Neural cell (in vitro differentiated cells): ENCODE measurements at regions not wholly inside any gene's neighbourhood (a gene's known extent, or its start where the extent isn't known, plus 50 kb on each side); places are given as distances from the start of the nearest gene placed in this dataset.

Experiments
- H2AFZ ChIP-seq: fragments of 200-600, 300-800 bp; sonication (generic), shearing (Covaris generic); 2 replicates; pipeline ENCODE4 v1.6.0; 2014; ENCODE audit warnings: low read depth, mild to moderate bottlenecking, antibody characterized with exemption, low read length, moderate library complexity
- H3F3A ChIP-seq: fragments of 200-600 bp; shearing (Covaris generic); 2 replicates; pipeline ENCODE4 v1.6.1; 2016; ENCODE audit warnings: mild to moderate bottlenecking, moderate library complexity, mixed read lengths, antibody characterized with exemption, low read length; ENCODE audit not compliant: insufficient read depth, poor library complexity, severe bottlenecking
- H3K27ac ChIP-seq: fragments of 200-600, 300-800 bp; sonication (generic), shearing (Covaris generic); 2 replicates; pipeline ENCODE4 v1.5.1; 2014; ENCODE audit warnings: mild to moderate bottlenecking, low read length, moderate library complexity
- H3K27me3 ChIP-seq: fragments of 300-800, 200-600 bp; sonication (generic), shearing (Covaris generic); 2 replicates; pipeline ENCODE4 v1.6.0; 2014; ENCODE audit warnings: mild to moderate bottlenecking, low read depth, low read length, moderate library complexity; ENCODE audit not compliant: insufficient read depth
- H3K36me3 ChIP-seq: fragments of 300-800, 200-600 bp; sonication (generic), shearing (Covaris generic); 2 replicates; pipeline ENCODE4 v1.5.1; 2014; ENCODE audit warnings: mild to moderate bottlenecking, antibody characterized with exemption, low read length, moderate library complexity; ENCODE audit not compliant: insufficient read depth
- H3K4me2 ChIP-seq: fragments of 300-800, 200-600 bp; sonication (generic), shearing (Covaris generic); 2 replicates; pipeline ENCODE4 v1.6.0; 2014; ENCODE audit warnings: mild to moderate bottlenecking, low read length
- H3K4me3 ChIP-seq: fragments of 300-800, 200-600 bp; sonication (generic), shearing (Covaris generic); 2 replicates; pipeline ENCODE4 v1.5.1; 2014; ENCODE audit warnings: mild to moderate bottlenecking, low read length, moderate library complexity
- H3K79me2 ChIP-seq: fragments of 200-600 bp; shearing (Covaris generic); replicated peaks from 2 replicates; pipeline ENCODE4 v1.6.0; 2014; ENCODE audit warnings: mild to moderate bottlenecking, low read length, moderate library complexity; ENCODE audit not compliant: insufficient read depth
- H3K9ac ChIP-seq: fragments of 300-800, 200-600 bp; sonication (generic), shearing (Covaris generic); 2 replicates; pipeline ENCODE4 v1.6.1; 2016; ENCODE audit warnings: mild to moderate bottlenecking, low read length, mixed read lengths
- H3K9me2 ChIP-seq: fragments of 200-600 bp; shearing (Covaris generic); 2 replicates; pipeline ENCODE4 v1.6.1; 2016; ENCODE audit warnings: mild to moderate bottlenecking, low read length, mixed read lengths; ENCODE audit not compliant: insufficient read depth
- H3K9me3 ChIP-seq: fragments of 200-600, 300-800 bp; sonication (generic), shearing (Covaris generic); 2 replicates; pipeline ENCODE4 v1.6.1; 2016; ENCODE audit warnings: mild to moderate bottlenecking, mixed run types, low read length, moderate library complexity, mixed read lengths
- H4K20me1 ChIP-seq: fragments of 200-600 bp; shearing (Covaris generic); 2 replicates; pipeline ENCODE4 v1.6.1; 2016; ENCODE audit warnings: mild to moderate bottlenecking, mixed run types; ENCODE audit not compliant: insufficient read depth
- EP300 ChIP-seq: fragments of 450-650 bp; conservative IDR thresholded peaks from 2 replicates; pipeline ENCODE4 v1.6.1; 2014; ENCODE audit warnings: antibody characterized with exemption, mild to moderate bottlenecking, moderate library complexity; ENCODE audit not compliant: poor library complexity, severe bottlenecking
- EZH2 ChIP-seq: fragments of 200-600, 300-800 bp; shearing (Covaris generic), sonication (generic); IDR thresholded peaks from 2 replicates; pipeline ENCODE4 v1.6.1; 2014; ENCODE audit warnings: antibody characterized with exemption, low read length, borderline replicate concordance, mild to moderate bottlenecking; ENCODE audit not compliant: insufficient read depth, poor library complexity, severe bottlenecking
- MXI1 ChIP-seq: fragments of 450-650 bp; conservative IDR thresholded peaks from 2 replicates; pipeline ENCODE4 v1.6.1; 2014; ENCODE audit warnings: antibody characterized with exemption, mild to moderate bottlenecking; ENCODE audit not compliant: poor library complexity, severe bottlenecking
- POLR2AphosphoS5 ChIP-seq: IDR thresholded peaks from 2 replicates; pipeline ENCODE4 v1.6.1; 2012
- RAD21 ChIP-seq: fragments of 450-650 bp; conservative IDR thresholded peaks from 2 replicates; pipeline ENCODE4 v1.6.1; 2014; ENCODE audit warnings: antibody characterized with exemption, mild to moderate bottlenecking, moderate library complexity
- REST ChIP-seq: IDR thresholded peaks from 2 replicates; pipeline ENCODE4 v1.6.1; 2012; ENCODE audit warnings: borderline replicate concordance
- SMC3 ChIP-seq: fragments of 450-650 bp; conservative IDR thresholded peaks from 2 replicates; pipeline ENCODE4 v1.6.1; 2014; ENCODE audit warnings: antibody characterized with exemption, mild to moderate bottlenecking, moderate library complexity; ENCODE audit not compliant: poor library complexity
- TAF1 ChIP-seq: IDR thresholded peaks from 2 replicates; pipeline ENCODE4 v1.6.1; 2012; ENCODE audit warnings: low read depth
- TF ChIP-seq, protein P1 (sequence below): fragments of 450-650 bp; IDR thresholded peaks from 2 replicates; pipeline ENCODE4 v1.5.1; 2014; ENCODE audit warnings: antibody characterized with exemption, mild to moderate bottlenecking, moderate library complexity; ENCODE audit not compliant: poor library complexity, severe bottlenecking

GRCh38 chr3:174340624-174341587, 518.2 kb upstream of the NAALADL2 start:
- Histone ChIP-seq H3F3A (no peaks in the 10 kb centered on the region), H2AFZ (no peak overlapping the region), H3K36me3 (no peaks in the 10 kb centered on the region), H3K4me2 (no peak overlapping the region), H3K79me2 (no peaks in the 10 kb centered on the region), H3K4me3 (no peak overlapping the region), H4K20me1 (no peaks in the 10 kb centered on the region), H3K9ac (no peak overlapping the region), H3K27ac (no peak overlapping the region), H3K27me3 (no peaks in the 10 kb centered on the region), H3K9me3 (no peaks in the 10 kb centered on the region), H3K9me2 (no peaks in the 10 kb centered on the region)
- TF ChIP-seq EZH2 (no peak), SMC3 (no peak), MXI1 (no peak), REST (no peak), RAD21 (no peak), TAF1 (no peak)
- TF ChIP-seq, protein P1, sequence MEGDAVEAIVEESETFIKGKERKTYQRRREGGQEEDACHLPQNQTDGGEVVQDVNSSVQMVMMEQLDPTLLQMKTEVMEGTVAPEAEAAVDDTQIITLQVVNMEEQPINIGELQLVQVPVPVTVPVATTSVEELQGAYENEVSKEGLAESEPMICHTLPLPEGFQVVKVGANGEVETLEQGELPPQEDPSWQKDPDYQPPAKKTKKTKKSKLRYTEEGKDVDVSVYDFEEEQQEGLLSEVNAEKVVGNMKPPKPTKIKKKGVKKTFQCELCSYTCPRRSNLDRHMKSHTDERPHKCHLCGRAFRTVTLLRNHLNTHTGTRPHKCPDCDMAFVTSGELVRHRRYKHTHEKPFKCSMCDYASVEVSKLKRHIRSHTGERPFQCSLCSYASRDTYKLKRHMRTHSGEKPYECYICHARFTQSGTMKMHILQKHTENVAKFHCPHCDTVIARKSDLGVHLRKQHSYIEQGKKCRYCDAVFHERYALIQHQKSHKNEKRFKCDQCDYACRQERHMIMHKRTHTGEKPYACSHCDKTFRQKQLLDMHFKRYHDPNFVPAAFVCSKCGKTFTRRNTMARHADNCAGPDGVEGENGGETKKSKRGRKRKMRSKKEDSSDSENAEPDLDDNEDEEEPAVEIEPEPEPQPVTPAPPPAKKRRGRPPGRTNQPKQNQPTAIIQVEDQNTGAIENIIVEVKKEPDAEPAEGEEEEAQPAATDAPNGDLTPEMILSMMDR: no peak

- Histone ChIP-seq H3K9me3 (no peaks in the 10 kb centered on the region), H3K27me3 (no peaks in the 10 kb centered on the region), H3K9ac (no peak overlapping the region), H3K4me2 (no peak overlapping the region), H2AFZ (no peak overlapping the region), H3K27ac (no peak overlapping the region), H3K36me3 (no peaks in the 10 kb centered on the region), H3K4me3 (no peak overlapping the region), H4K20me1 (no peaks in the 10 kb centered on the region), H3F3A (no peaks in the 10 kb centered on the region), H3K79me2 (no peaks in the 10 kb centered on the region), H3K9me2 (no peaks in the 10 kb centered on the region)
- TF ChIP-seq POLR2AphosphoS5 (no peak), EZH2 (no peak), RAD21 (no peak), MXI1 (no peak), SMC3 (no peak), TAF1 (no peak), EP300 (no peak), REST (no peak)
- TF ChIP-seq, protein P1: no peak
Observed at GRCh38 chr3:174342171-174342570, 517.0 kb upstream of the NAALADL2 start.
